ENCODE measurements at regions not wholly inside any gene's neighbourhood (a gene's known extent, or its start where the extent isn't known, plus 50 kb on each side); places are given as distances from the start of the nearest gene placed in this dataset.

GRCh38 chr13:74707291-74707690 lies 573.1 kb upstream of the KLF12 start:
- no peaks in the 10 kb centered on the region for H3K9me2 ChIP-seq (replicated peaks; ENCODE audit: insufficient read depth, low read length)
- H3F3A ChIP-seq (ENCODE audit: insufficient read depth): no peaks in the 10 kb centered on the region
- no peaks in the 10 kb centered on the region for H3K9me3 ChIP-seq (ENCODE audit: insufficient read depth, low read length)
- H2AFZ ChIP-seq (ENCODE audit: low read depth, low read length, severe bottlenecking): no peak overlapping the region
- no peaks in the 10 kb centered on the region for H4K20me1 ChIP-seq (ENCODE audit: low read depth, low read length)
- no peak overlapping the region for H3K9ac ChIP-seq (ENCODE audit: low read length)
- H3K27me3 ChIP-seq (ENCODE audit: low read length): no peaks in the 10 kb centered on the region
- no peak overlapping the region for H3K4me2 ChIP-seq (ENCODE audit: low read depth, low read length, poor library complexity, severe bottlenecking)
- H3K4me3 ChIP-seq (ENCODE audit: insufficient read depth, low read length, poor library complexity, severe bottlenecking): no peak overlapping the region
- no peaks in the 10 kb centered on the region for H3K79me2 ChIP-seq (ENCODE audit: insufficient read depth, low read length)
- no peak for TF ChIP-seq CTCF (IDR thresholded peaks at IDR 0.05; ENCODE audit: insufficient read depth, low read length, poor library complexity, severe bottlenecking)
- TF ChIP-seq EZH2phosphoT487 (conservative IDR thresholded peaks at IDR 0.05; ENCODE audit: low read length): no peak
- H3K27ac ChIP-seq (ENCODE audit: low read depth, low read length): no peak overlapping the region
- H3K36me3 ChIP-seq (ENCODE audit: low read length): no peaks in the 10 kb centered on the region

GRCh38 chr13:74706801-74707200 lies 572.6 kb upstream of the KLF12 start:
- H2AFZ ChIP-seq (ENCODE audit: low read depth, low read length, severe bottlenecking): no peak overlapping the region
- H3K4me3 ChIP-seq (ENCODE audit: insufficient read depth, low read length, poor library complexity, severe bottlenecking): no peak overlapping the region
- H3K27ac ChIP-seq (ENCODE audit: low read depth, low read length): no peak overlapping the region
- no peaks in the 10 kb centered on the region for H3K9me2 ChIP-seq (replicated peaks; ENCODE audit: insufficient read depth, low read length)
- no peak overlapping the region for H3K9ac ChIP-seq (ENCODE audit: low read length)
- no peaks in the 10 kb centered on the region for H3K9me3 ChIP-seq (ENCODE audit: insufficient read depth, low read length)
- H3K36me3 ChIP-seq (ENCODE audit: low read length): no peaks in the 10 kb centered on the region
- no peaks in the 10 kb centered on the region for H3F3A ChIP-seq (ENCODE audit: insufficient read depth)
- no peaks in the 10 kb centered on the region for H3K79me2 ChIP-seq (ENCODE audit: insufficient read depth, low read length)
- H3K4me2 ChIP-seq (ENCODE audit: low read depth, low read length, poor library complexity, severe bottlenecking): no peak overlapping the region
- H4K20me1 ChIP-seq (ENCODE audit: low read depth, low read length): no peaks in the 10 kb centered on the region
- H3K27me3 ChIP-seq (ENCODE audit: low read length): no peaks in the 10 kb centered on the region
- TF ChIP-seq EZH2phosphoT487 (conservative IDR thresholded peaks at IDR 0.05; ENCODE audit: low read length) (no peak), CTCF (IDR thresholded peaks at IDR 0.05; ENCODE audit: insufficient read depth, low read length, poor library complexity, severe bottlenecking) (no peak)

GRCh38 chr13:74705438-74705837 lies 571.2 kb upstream of the KLF12 start:
- H2AFZ ChIP-seq (ENCODE audit: low read depth, low read length, severe bottlenecking): no peak overlapping the region
- H3K36me3 ChIP-seq (ENCODE audit: low read length): no peaks in the 10 kb centered on the region
- no peaks in the 10 kb centered on the region for H3K9me2 ChIP-seq (replicated peaks; ENCODE audit: insufficient read depth, low read length)
- H3K4me3 ChIP-seq (ENCODE audit: insufficient read depth, low read length, poor library complexity, severe bottlenecking): no peak overlapping the region
- H3K27me3 ChIP-seq (ENCODE audit: low read length): no peaks in the 10 kb centered on the region
- H3K4me2 ChIP-seq (ENCODE audit: low read depth, low read length, poor library complexity, severe bottlenecking): no peak overlapping the region
- H4K20me1 ChIP-seq (ENCODE audit: low read depth, low read length): no peaks in the 10 kb centered on the region
- H3K9me3 ChIP-seq (ENCODE audit: insufficient read depth, low read length): no peaks in the 10 kb centered on the region
- H3K79me2 ChIP-seq (ENCODE audit: insufficient read depth, low read length): no peaks in the 10 kb centered on the region
- no peak overlapping the region for H3K27ac ChIP-seq (ENCODE audit: low read depth, low read length)
- no peaks in the 10 kb centered on the region for H3F3A ChIP-seq (ENCODE audit: insufficient read depth)
- no peak overlapping the region for H3K9ac ChIP-seq (ENCODE audit: low read length)
- no peak for TF ChIP-seq CTCF (IDR thresholded peaks at IDR 0.05; ENCODE audit: insufficient read depth, low read length, poor library complexity, severe bottlenecking)
- TF ChIP-seq EZH2phosphoT487 (conservative IDR thresholded peaks at IDR 0.05; ENCODE audit: low read length): no peak

Measured in SU-DHL-6 (cell line).